GM18870 (cell line): ENCODE measurements at regions not wholly inside any gene's neighbourhood (a gene's known extent, or its start where the extent isn't known, plus 50 kb on each side); places are given as distances from the start of the nearest gene placed in this dataset.
"Not testable (repeated sequence)": the region's sequence is repeated elsewhere in the genome, so short reads cannot be mapped to it uniquely, and the experiment has no call there.

Source experiments
- ATAC-seq: cut with Tn5 transposase; IDR thresholded peaks from one replicate; pipeline ENCODE4 v1.9.1; 2021; ENCODE audit warnings: moderate library complexity; ENCODE audit not compliant: unreplicated experiment

GRCh38 chr2:167803449-167803988, 443.9 kb downstream of the STK39 start:
- ATAC-seq: no peak

GRCh38 chr2:167794554-167795255, 452.7 kb downstream of the STK39 start:
- no peak for ATAC-seq

- ATAC-seq: no peak
Observed at GRCh38 chr2:167793725-167794124, 453.7 kb downstream of the STK39 start.

GRCh38 chr2:167792126-167792525, 455.3 kb downstream of the STK39 start:
- no peak for ATAC-seq

GRCh38 chr2:167790781-167791450, 456.5 kb downstream of the STK39 start:
- no peak for ATAC-seq

GRCh38 chr2:167790189-167790588, 457.2 kb downstream of the STK39 start:
- ATAC-seq: no peak

GRCh38 chr2:167787562-167787961, 459.8 kb downstream of the STK39 start:
- no peak for ATAC-seq

- ATAC-seq: no peak
Observed at GRCh38 chr2:167787021-167787420, 460.4 kb downstream of the STK39 start.

- no peak for ATAC-seq
Observed at GRCh38 chr2:167785606-167786216, 461.7 kb downstream of the STK39 start.

GRCh38 chr2:167784084-167784425, 463.3 kb downstream of the STK39 start:
- no peak for ATAC-seq

- ATAC-seq: no peak
Observed at GRCh38 chr2:167783261-167784083, 463.9 kb downstream of the STK39 start.

GRCh38 chr2:167781629-167782028, 465.8 kb downstream of the STK39 start:
- ATAC-seq: not testable (repeated sequence)

- no peak for ATAC-seq
Observed at GRCh38 chr2:167776359-167776758, 471.0 kb downstream of the STK39 start.

GRCh38 chr2:167771628-167772027, 475.8 kb downstream of the STK39 start:
- ATAC-seq: no peak

- ATAC-seq: no peak
Observed at GRCh38 chr2:167769020-167769419, 478.4 kb downstream of the STK39 start.

GRCh38 chr2:167767830-167768229, 479.6 kb downstream of the STK39 start:
- no peak for ATAC-seq

GRCh38 chr2:167764772-167765341, 482.5 kb downstream of the STK39 start:
- no peak for ATAC-seq

- ATAC-seq: no peak
Observed at GRCh38 chr2:167761465-167762136, 485.8 kb downstream of the STK39 start.

GRCh38 chr2:167759531-167759930, 487.9 kb downstream of the STK39 start:
- ATAC-seq: no peak

- no peak for ATAC-seq
Observed at GRCh38 chr2:167758292-167758691, 489.1 kb downstream of the STK39 start.
